ENCODE measurements at regions not wholly inside any gene's neighbourhood (a gene's known extent, or its start where the extent isn't known, plus 50 kb on each side); places are given as distances from the start of the nearest gene placed in this dataset.
"Not testable (repeated sequence)": the region's sequence is repeated elsewhere in the genome, so short reads cannot be mapped to it uniquely, and the experiment has no call there.

DNA sequence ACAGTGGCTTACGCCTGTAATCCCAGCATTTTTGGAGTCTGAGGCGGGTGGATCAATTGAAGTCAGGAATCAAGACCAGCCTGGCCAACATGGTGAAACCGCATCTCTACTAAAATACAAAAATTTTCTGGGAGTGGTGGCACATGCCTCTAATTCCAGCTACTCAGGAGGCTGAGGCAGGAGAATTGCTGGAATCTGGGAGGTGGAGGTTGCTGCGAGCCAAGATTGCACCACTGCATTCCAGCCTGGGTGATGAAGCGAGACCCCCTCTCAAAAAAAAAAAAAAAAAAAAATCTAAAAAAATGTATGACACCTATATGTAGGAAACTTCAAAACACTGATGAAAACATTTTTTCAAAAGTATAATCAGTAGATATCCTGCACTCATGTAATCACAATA lies 242.7 kb upstream of the CHORDC1 start:
- no peak overlapping the region for H3K27ac Mint-ChIP-seq
- H3K36me3 Mint-ChIP-seq (ENCODE audit: low read depth) = no peaks in the 10 kb centered on the region
- peaks cover 7% of the 10 kb centered on the region for H3K27me3 Mint-ChIP-seq (ENCODE audit: low read depth, poor library complexity)
- no peak for TF ChIP-seq CTCF (IDR thresholded peaks at IDR 0.05)
- no peaks in the 10 kb centered on the region for H3K4me1 Mint-ChIP-seq
- no peak for DNase-seq
- no peaks in the 10 kb centered on the region for H3K9me3 Mint-ChIP-seq
- no peak overlapping the region for H3K4me3 Mint-ChIP-seq

GRCh38 chr11:90455347-90455920 lies 232.6 kb upstream of the CHORDC1 start:
- not testable (repeated sequence) for H3K27me3 Mint-ChIP-seq (ENCODE audit: low read depth, poor library complexity); H3K4me1 Mint-ChIP-seq; DNase-seq; H3K27ac Mint-ChIP-seq; H3K4me3 Mint-ChIP-seq; H3K9me3 Mint-ChIP-seq; H3K36me3 Mint-ChIP-seq (ENCODE audit: low read depth)

DNA sequence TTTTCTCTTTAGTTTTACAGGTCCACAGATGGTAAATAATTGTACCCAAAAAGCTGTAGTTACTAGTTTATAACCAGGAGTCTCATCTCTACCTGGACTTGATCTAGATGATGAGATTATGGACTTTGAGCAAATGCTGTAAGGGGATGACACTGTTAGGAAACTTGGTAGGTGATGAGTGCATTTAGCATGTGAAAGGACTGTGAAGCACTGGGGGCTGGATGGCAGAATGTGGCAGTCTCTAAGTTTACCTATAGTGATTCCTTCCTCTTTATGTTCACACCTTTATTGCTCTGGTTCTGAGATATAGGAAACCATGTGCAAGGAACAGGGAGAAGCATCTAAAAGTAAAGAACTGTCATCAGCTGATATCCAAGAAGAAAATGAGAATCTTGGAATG lies 230.7 kb upstream of the CHORDC1 start:
- Mint-ChIP-seq H3K36me3 (ENCODE audit: low read depth) (no peaks in the 10 kb centered on the region), H3K9me3 (no peaks in the 10 kb centered on the region), H3K4me1 (peaks cover 5% of the 10 kb centered on the region), H3K27ac (no peak overlapping the region), H3K27me3 (ENCODE audit: low read depth, poor library complexity) (no peaks in the 10 kb centered on the region), H3K4me3 (no peak overlapping the region)
- no peak for DNase-seq
- TF ChIP-seq CTCF (IDR thresholded peaks at IDR 0.05) = no peak

GRCh38 chr11:90449606-90450005 lies 226.8 kb upstream of the CHORDC1 start:
- Mint-ChIP-seq H3K36me3 (ENCODE audit: low read depth) (no peaks in the 10 kb centered on the region), H3K27ac (no peak overlapping the region), H3K9me3 (no peaks in the 10 kb centered on the region), H3K4me3 (no peak overlapping the region), H3K4me1 (peaks cover 6% of the 10 kb centered on the region), H3K27me3 (ENCODE audit: low read depth, poor library complexity) (no peaks in the 10 kb centered on the region)
- TF ChIP-seq CTCF (IDR thresholded peaks at IDR 0.05) = no peak
- no peak for DNase-seq

DNA sequence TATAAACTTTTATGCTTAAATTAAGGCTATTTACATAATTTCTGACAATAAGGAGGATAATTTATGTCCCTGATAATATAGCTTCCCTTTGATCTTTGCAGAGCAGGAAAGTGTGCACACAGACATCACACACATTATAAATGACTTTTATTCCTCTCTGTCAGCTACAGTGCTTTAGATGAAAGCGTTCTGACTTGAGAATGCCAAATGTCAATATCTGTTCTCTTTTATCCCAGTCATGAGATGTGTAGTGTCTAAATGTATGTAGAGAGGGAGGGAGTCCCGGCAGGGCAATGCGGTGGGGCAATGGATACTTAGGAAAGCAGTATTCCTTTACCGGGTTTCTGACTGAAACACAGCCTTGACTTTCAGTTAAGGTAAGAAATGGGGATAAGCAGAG lies 225.4 kb upstream of the CHORDC1 start:
- Mint-ChIP-seq H3K36me3 (ENCODE audit: low read depth) (no peaks in the 10 kb centered on the region), H3K4me1 (peaks cover 6% of the 10 kb centered on the region), H3K4me3 (no peak overlapping the region), H3K9me3 (no peaks in the 10 kb centered on the region), H3K27ac (no peak overlapping the region), H3K27me3 (ENCODE audit: low read depth, poor library complexity) (no peaks in the 10 kb centered on the region)
- TF ChIP-seq CTCF (IDR thresholded peaks at IDR 0.05) = no peak
- no peak for DNase-seq

DNA sequence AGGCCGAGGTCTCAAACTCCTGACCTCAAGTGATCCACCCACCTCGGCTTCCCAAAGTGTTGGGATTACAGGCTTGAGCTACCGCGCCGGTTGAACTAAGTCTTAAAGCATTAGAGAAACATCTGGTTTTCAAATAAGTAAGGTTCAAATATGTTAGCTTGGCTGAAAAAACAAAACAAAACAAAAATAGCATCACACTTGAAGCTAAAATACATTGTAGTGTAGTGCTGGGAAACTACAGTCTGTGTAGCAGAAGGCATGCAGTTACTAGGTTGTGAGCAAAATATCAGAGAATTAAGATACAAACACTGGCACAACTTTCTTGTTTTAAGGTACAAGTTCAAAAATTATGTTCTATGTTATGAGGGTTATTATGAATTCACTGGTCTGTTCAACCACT lies 224.8 kb upstream of the CHORDC1 start:
- Mint-ChIP-seq H3K27ac (no peak overlapping the region), H3K9me3 (no peaks in the 10 kb centered on the region), H3K4me3 (no peak overlapping the region), H3K27me3 (ENCODE audit: low read depth, poor library complexity) (no peaks in the 10 kb centered on the region), H3K36me3 (ENCODE audit: low read depth) (no peaks in the 10 kb centered on the region), H3K4me1 (peaks cover 6% of the 10 kb centered on the region)
- no peak for DNase-seq
- TF ChIP-seq CTCF (IDR thresholded peaks at IDR 0.05) = no peak

Data from nephron progenitor cell (in vitro differentiated cells).